K562 (cell line): ENCODE measurements at regions not wholly inside any gene's neighbourhood (a gene's known extent, or its start where the extent isn't known, plus 50 kb on each side); places are given as distances from the start of the nearest gene placed in this dataset.

Source experiments
- ATAC-seq: fragments of 200-7000 bp; cut with Tn5 transposase; 3 replicates; pipeline ENCODE4 v1.9.1; 2020; ENCODE audit warnings: moderate library complexity
- BruUV-seq: library from RNA; stranded (reverse); fragments of 400-500 nt; replicated peaks from 2 replicates; lab custom pipeline; 2021; lab: Mats Ljungman, UMichigan
- CTCF ChIA-PET: fragments of 300-600 bp; formaldehyde crosslinking; extraction: SDS; loops from one replicate; lab custom pipeline; 2021; ENCODE audit warnings: low intra/inter-chr PET ratio; lab: Yijun Ruan, JAX
- POLR2A ChIA-PET: fragments of 300-600, 350-650 bp; sonication (Branson Sonifier 250); formaldehyde crosslinking; extraction: SDS; loops from one replicate; lab custom pipeline; 2021; ENCODE audit warnings: antibody characterized with exemption, inconsistent platforms; lab: Yijun Ruan, JAX
- DNase-seq, 4 experiments: peaks; one replicate each; pipeline versions ENCODE4 v3.0.0 to v3.0.0-alpha.2; 2011 to 2018; ENCODE audit warnings: low spot score in 3 of 4, mixed read lengths in 3 of 4; ENCODE audit errors: extremely low read depth in 1 of 4
- FAIRE-seq: peaks from 2 replicates; lab custom pipeline; 2011; peaks lifted over from hg19 to GRCh38; lab: Jason Lieb, UNC
- H2AFZ ChIP-seq: 2 replicates; pipeline ENCODE4 v1.6.0; 2011; ENCODE audit warnings: low read depth, low read length, control low read depth, inconsistent platforms
- H3K27ac ChIP-seq: fragments of 200-600 bp; 3 replicates; pipeline ENCODE4 v1.8.0; 2011; ENCODE audit warnings: low read depth, mild to moderate bottlenecking, control low read depth, inconsistent platforms, low read length, moderate library complexity, mixed read lengths; ENCODE audit errors: extremely low read depth
- H3K27me3 ChIP-seq, 2 experiments: fragments of 300-600 bp in 1 of 2; 2 replicates in 1 of 2; 3 replicates in 1 of 2; pipeline versions ENCODE4 v1.6.0 to v1.8.0; 2011; ENCODE audit warnings: inconsistent platforms in 2 of 2, low read length in 2 of 2, mild to moderate bottlenecking in 1 of 2, mixed read lengths in 1 of 2, moderate library complexity in 1 of 2; ENCODE audit not compliant: control insufficient read depth in 2 of 2, insufficient read depth in 2 of 2
- H3K36me3 ChIP-seq: fragments of 300-600 bp; 3 replicates; pipeline ENCODE4 v1.8.0; 2011; ENCODE audit warnings: mild to moderate bottlenecking, low read length, inconsistent platforms; ENCODE audit not compliant: control insufficient read depth, insufficient read depth
- H3K4me1 ChIP-seq, 2 experiments: fragments of 200-600 bp in 1 of 2; replicated peaks in 1 of 2; 2 replicates in 1 of 2; 3 replicates in 1 of 2; pipeline versions ENCODE4 v1.5.1 to v1.8.0; 2011; ENCODE audit warnings: inconsistent platforms in 2 of 2, low read length in 2 of 2, mild to moderate bottlenecking in 1 of 2, mixed read lengths in 1 of 2, moderate library complexity in 1 of 2; ENCODE audit not compliant: control insufficient read depth in 2 of 2, insufficient read depth in 2 of 2
- H3K4me2 ChIP-seq: 2 replicates; pipeline ENCODE4 v1.6.1; 2011; ENCODE audit warnings: low read length, control low read depth, inconsistent platforms, mixed read lengths; ENCODE audit not compliant: insufficient read depth
- H3K4me3 ChIP-seq: fragments of 200-600 bp; sonication (generic), shearing (Covaris generic); 2 replicates; pipeline ENCODE4 v1.5.1; 2016; ENCODE audit warnings: control low read depth, inconsistent platforms
- H3K79me2 ChIP-seq: fragments of 200-600 bp; 3 replicates; pipeline ENCODE4 v1.8.0; 2011; ENCODE audit warnings: low read length, inconsistent platforms; ENCODE audit not compliant: control insufficient read depth, insufficient read depth
- H3K9ac ChIP-seq, 2 experiments: 2 replicates each; pipeline versions ENCODE4 v1.6.0 to v1.6.1; 2011; ENCODE audit warnings: low read depth in 2 of 2, low read length in 2 of 2, control low read depth in 1 of 2, inconsistent platforms in 1 of 2, mild to moderate bottlenecking in 1 of 2, mixed read lengths in 1 of 2; ENCODE audit not compliant: insufficient read depth in 1 of 2
- H3K9me1 ChIP-seq: one replicate; pipeline ENCODE4 v1.6.0; 2011; ENCODE audit warnings: inconsistent platforms, mild to moderate bottlenecking, low read length, moderate library complexity; ENCODE audit not compliant: control insufficient read depth, insufficient read depth
- H3K9me3 ChIP-seq: replicated peaks from 2 replicates; pipeline ENCODE4 v1.5.1; 2011; ENCODE audit warnings: low read depth, low read length, inconsistent platforms; ENCODE audit not compliant: control insufficient read depth, insufficient read depth
- H4K20me1 ChIP-seq: replicated peaks from 2 replicates; pipeline ENCODE4 v1.6.1; 2011; ENCODE audit warnings: low read length, inconsistent platforms, mixed read lengths; ENCODE audit not compliant: control insufficient read depth, insufficient read depth
- CBX3 ChIP-seq, 2 experiments: IDR thresholded peaks; 1 replicate in 1 of 2; 2 replicates in 1 of 2; pipeline ENCODE4 v1.6.1; 2012; ENCODE audit warnings: inconsistent platforms in 2 of 2, low read length in 2 of 2, borderline replicate concordance in 1 of 2, control low read depth in 1 of 2
- E2F3 ChIP-seq: fragments of 250-450 bp; sonication (Bioruptor Pico); IDR thresholded peaks from 2 replicates; pipeline ENCODE4 v1.4.0; 2020; ENCODE audit warnings: mild to moderate bottlenecking
- EHMT2 ChIP-seq: fragments of 450-650 bp; IDR thresholded peaks from 2 replicates; pipeline ENCODE4 v1.6.1; 2018; ENCODE audit warnings: antibody characterized with exemption
- GATA2 ChIP-seq: sonication (generic); formaldehyde crosslinking; IDR thresholded peaks from 2 replicates; pipeline ENCODE4 v1.4.0; 2020; ENCODE audit warnings: mild to moderate bottlenecking, missing genetic modification reagents
- MBD2 ChIP-seq: sonication (generic); IDR thresholded peaks from 2 replicates; pipeline ENCODE4 v1.6.1; 2016; ENCODE audit warnings: low read depth, borderline replicate concordance
- MECOM ChIP-seq: fragments of 250-450 bp; sonication (Bioruptor Pico); IDR thresholded peaks from 2 replicates; pipeline ENCODE4 v1.8.0; 2022; ENCODE audit warnings: inconsistent platforms
- NCOA4 ChIP-seq: fragments of 450-650 bp; IDR thresholded peaks from 2 replicates; pipeline ENCODE4 v1.6.1; 2018; ENCODE audit warnings: mild to moderate bottlenecking; ENCODE audit not compliant: partially characterized antibody
- NUFIP1 ChIP-seq: fragments of 450-650 bp; IDR thresholded peaks from 2 replicates; pipeline ENCODE4 v1.6.1; 2018; ENCODE audit not compliant: partially characterized antibody
- PYGO2 ChIP-seq: fragments of 450-650 bp; IDR thresholded peaks from 2 replicates; pipeline ENCODE4 v1.6.1; 2016; ENCODE audit warnings: mild to moderate bottlenecking, missing genetic modification characterization, moderate library complexity, missing compliant biosample characterization
- TAF15 ChIP-seq: fragments of 200-400 bp; formaldehyde crosslinking; IDR thresholded peaks from 2 replicates; pipeline ENCODE4 v1.6.1; 2017; ENCODE audit warnings: mild to moderate bottlenecking, low read depth, low read length, moderate library complexity
- ZBTB1 ChIP-seq: sonication (generic); formaldehyde crosslinking; IDR thresholded peaks from 2 replicates; pipeline ENCODE4 v1.8.1; 2023; ENCODE audit warnings: missing genetic modification reagents, low read depth, mild to moderate bottlenecking, borderline replicate concordance
- WGBS: fragments of 100-300 bp; shearing (Covaris generic); methylation state at CpG from one replicate; pipeline ENCODE4 v1.1.6; 2016; ENCODE audit warnings: low coverage, mixed read lengths; ENCODE audit not compliant: insufficient coverage; ENCODE audit errors: missing lambda C conversion rate; 5-methylcytosine and 5-hydroxymethylcytosine counted together
- in situ Hi-C: fragments of 300-500 bp; cut with MboI; formaldehyde crosslinking; loops from 4 replicates; pipeline ENCODE4 v1.15.0; 2018; ENCODE audit warnings: inconsistent platforms, mixed read lengths
- intact Hi-C: fragments of 100-400 bp; cut with micrococcal nuclease; formaldehyde crosslinking; loops from 2 replicates; pipeline ENCODE4 v1.14.2; 2022
- TF ChIP-seq, protein P1 (sequence below): fragments of 450-650 bp; formaldehyde crosslinking; IDR thresholded peaks from 2 replicates; pipeline ENCODE4 v1.4.0; 2022; ENCODE audit warnings: missing genetic modification characterization
- TF ChIP-seq, protein P2 (sequence below): fragments of 450-650 bp; IDR thresholded peaks from one replicate; pipeline ENCODE4 v1.6.1; 2018; ENCODE audit warnings: mild to moderate bottlenecking, moderate library complexity; ENCODE audit not compliant: partially characterized antibody
- TF ChIP-seq, protein P3 (sequence below): fragments of 250-450 bp; sonication (Bioruptor Pico); IDR thresholded peaks from 2 replicates; pipeline ENCODE4 v1.5.0; 2021; ENCODE audit warnings: mild to moderate bottlenecking, borderline replicate concordance
- TF ChIP-seq, protein P4 (sequence below): sonication (generic); formaldehyde crosslinking; IDR thresholded peaks from 2 replicates; pipeline ENCODE4 v1.9.0; 2022; ENCODE audit warnings: mild to moderate bottlenecking, missing genetic modification reagents

DNA sequence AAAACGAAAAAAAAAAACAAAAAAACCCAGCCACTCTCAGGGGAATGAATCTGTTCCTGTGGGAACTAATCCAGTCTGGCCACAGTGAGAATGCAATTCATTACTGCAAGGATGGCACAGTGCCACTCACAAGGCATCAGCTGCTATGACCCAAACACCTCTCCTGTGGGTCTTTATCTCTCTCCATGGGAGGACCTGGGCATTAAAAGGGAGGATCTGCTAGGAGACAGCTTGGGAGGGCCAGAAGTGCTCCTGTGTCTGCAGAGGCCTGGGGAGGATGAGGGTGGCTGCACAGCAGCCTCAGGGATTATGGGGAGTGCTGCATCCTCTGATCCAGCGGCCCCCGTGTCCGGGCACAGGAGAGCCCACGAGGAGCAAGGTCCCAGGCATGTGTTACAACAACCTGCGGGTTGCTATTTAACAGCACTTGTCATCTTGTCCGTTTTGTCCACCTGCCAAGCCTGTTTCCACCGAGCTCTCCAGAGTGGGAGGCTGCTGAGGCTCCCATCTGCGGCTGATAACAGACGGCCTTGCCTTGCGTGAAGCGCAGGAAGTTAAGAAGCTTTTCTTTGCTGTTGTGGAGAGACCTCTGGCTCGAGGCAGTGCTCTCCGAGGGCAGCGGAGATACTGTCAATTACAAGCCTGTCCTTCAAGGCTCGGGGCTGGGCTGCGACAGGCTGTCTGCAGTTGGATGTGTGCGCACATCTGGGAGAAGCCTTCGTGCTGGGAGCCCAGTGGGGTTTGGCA is 97.7 kb downstream of the NXPE2 start:
- Histone ChIP-seq H3K4me2 (no peak overlapping the region), H3K4me3 (no peak overlapping the region), H3K4me1 (no peaks in the 10 kb centered on the region; a peak in 1 of 5 replicates), H4K20me1 (no peaks in the 10 kb centered on the region), H3K79me2 (no peaks in the 10 kb centered on the region), H3K9me1 (no peaks in the 10 kb centered on the region), H3K9ac (peak overlapping the region in 1 of 2 experiments; percentile 17; a peak in 1 of 4 replicates), H3K36me3 (no peaks in the 10 kb centered on the region), H3K27ac (no peak overlapping the region), H3K27me3 (peaks cover 0 to 6% of the 10 kb centered on the region in 2 experiments; a peak in 1 of 5 replicates), H2AFZ (no peak overlapping the region), H3K9me3 (no peaks in the 10 kb centered on the region)
- intact Hi-C loops (loop anchor here (10.0 kb wide), 1 partner anchor 359 kb away; no protein-coding TSS in a partner anchor), in situ Hi-C loops (loop anchor here (10.0 kb wide), 2 partner anchors 1499 to 1909 kb away; no protein-coding TSS in a partner anchor)
- ChIA-PET CTCF (no interaction called here), POLR2A (no interaction called here)
- whole genome bisulfite sequencing: 3% methylated on average over 19 of the region's 19 CpGs
- DNase-seq (peak in 1 of 4 experiments; percentile 14), ATAC-seq (peak; percentile 50), FAIRE-seq (no peak)
- no TSS peak for BruUV-seq
- TF ChIP-seq CBX3 (IDR thresholded peaks at IDR 0.05; ENCODE audit: borderline replicate concordance in 1 of 2, low read length in 2 of 2) (no peak), E2F3 (CRISPR knock-in tag) (no peak), GATA2 (CRISPR knock-in tag) (no peak), MBD2 (no peak), PYGO2 (tag) (no peak), ZBTB1 (CRISPR knock-in tag) (no peak), NCOA4 (no peak), MECOM (CRISPR knock-in tag) (no peak), NUFIP1 (no peak), EHMT2 (no peak), TAF15 (no peak)
- TF ChIP-seq, protein P1, sequence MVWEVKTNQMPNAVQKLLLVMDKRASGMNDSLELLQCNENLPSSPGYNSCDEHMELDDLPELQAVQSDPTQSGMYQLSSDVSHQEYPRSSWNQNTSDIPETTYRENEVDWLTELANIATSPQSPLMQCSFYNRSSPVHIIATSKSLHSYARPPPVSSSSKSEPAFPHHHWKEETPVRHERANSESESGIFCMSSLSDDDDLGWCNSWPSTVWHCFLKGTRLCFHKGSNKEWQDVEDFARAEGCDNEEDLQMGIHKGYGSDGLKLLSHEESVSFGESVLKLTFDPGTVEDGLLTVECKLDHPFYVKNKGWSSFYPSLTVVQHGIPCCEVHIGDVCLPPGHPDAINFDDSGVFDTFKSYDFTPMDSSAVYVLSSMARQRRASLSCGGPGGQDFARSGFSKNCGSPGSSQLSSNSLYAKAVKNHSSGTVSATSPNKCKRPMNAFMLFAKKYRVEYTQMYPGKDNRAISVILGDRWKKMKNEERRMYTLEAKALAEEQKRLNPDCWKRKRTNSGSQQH (CRISPR knock-in tag): no peak
- TF ChIP-seq, protein P2, sequence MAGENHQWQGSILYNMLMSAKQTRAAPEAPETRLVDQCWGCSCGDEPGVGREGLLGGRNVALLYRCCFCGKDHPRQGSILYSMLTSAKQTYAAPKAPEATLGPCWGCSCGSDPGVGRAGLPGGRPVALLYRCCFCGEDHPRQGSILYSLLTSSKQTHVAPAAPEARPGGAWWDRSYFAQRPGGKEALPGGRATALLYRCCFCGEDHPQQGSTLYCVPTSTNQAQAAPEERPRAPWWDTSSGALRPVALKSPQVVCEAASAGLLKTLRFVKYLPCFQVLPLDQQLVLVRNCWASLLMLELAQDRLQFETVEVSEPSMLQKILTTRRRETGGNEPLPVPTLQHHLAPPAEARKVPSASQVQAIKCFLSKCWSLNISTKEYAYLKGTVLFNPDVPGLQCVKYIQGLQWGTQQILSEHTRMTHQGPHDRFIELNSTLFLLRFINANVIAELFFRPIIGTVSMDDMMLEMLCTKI: no peak
- TF ChIP-seq, protein P3, sequence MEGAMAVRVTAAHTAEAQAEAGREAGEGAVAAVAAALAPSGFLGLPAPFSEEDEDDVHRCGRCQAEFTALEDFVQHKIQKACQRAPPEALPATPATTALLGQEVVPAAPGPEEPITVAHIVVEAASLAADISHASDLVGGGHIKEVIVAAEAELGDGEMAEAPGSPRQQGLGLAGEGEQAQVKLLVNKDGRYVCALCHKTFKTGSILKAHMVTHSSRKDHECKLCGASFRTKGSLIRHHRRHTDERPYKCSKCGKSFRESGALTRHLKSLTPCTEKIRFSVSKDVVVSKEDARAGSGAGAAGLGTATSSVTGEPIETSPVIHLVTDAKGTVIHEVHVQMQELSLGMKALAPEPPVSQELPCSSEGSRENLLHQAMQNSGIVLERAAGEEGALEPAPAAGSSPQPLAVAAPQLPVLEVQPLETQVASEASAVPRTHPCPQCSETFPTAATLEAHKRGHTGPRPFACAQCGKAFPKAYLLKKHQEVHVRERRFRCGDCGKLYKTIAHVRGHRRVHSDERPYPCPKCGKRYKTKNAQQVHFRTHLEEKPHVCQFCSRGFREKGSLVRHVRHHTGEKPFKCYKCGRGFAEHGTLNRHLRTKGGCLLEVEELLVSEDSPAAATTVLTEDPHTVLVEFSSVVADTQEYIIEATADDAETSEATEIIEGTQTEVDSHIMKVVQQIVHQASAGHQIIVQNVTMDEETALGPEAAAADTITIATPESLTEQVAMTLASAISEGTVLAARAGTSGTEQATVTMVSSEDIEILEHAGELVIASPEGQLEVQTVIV (CRISPR knock-in tag): no peak
- TF ChIP-seq, protein P4, sequence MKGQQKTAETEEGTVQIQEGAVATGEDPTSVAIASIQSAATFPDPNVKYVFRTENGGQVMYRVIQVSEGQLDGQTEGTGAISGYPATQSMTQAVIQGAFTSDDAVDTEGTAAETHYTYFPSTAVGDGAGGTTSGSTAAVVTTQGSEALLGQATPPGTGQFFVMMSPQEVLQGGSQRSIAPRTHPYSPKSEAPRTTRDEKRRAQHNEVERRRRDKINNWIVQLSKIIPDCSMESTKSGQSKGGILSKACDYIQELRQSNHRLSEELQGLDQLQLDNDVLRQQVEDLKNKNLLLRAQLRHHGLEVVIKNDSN (CRISPR knock-in tag): no peak
